Dedifferentiated amniotic fluid mesenchymal stem cell (primary cell): ENCODE measurements at regions not wholly inside any gene's neighbourhood (a gene's known extent, or its start where the extent isn't known, plus 50 kb on each side); places are given as distances from the start of the nearest gene placed in this dataset.
A peak's percentile ranks its signal among the peaks of the same experiment; 100 is the strongest.

Experiments
- DNase-seq: peaks from one replicate; pipeline ENCODE4 v3.0.0-alpha.2; 2016; ENCODE audit errors: extremely low spot score

- no peak for DNase-seq
These were observed 216.1 kb upstream of the RASA1 start for GRCh38 chr5:87051502-87052113.

DNA sequence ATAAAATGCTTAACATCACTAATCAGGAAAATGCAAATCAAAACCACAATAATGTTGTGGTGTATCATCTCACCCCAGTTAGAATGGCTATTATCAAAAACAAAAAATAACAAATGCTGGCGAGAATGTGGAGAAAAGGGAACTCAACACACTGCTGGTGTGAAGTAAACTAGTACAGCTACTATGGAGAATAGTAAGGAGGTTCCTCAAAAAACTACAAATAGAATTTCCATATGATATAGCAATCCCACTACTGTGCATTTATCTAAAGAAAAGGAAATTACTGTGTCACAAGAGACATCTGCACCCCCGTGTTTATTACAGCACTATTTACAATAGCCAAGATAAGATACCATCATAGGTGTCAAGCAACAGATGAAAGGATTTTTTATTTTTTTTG is 214.5 kb upstream of the RASA1 start:
- DNase-seq, result no peak

GRCh38 chr5:87054821-87055220 is 212.9 kb upstream of the RASA1 start:
- no peak for DNase-seq

- no peak for DNase-seq
These were observed 206.6 kb upstream of the RASA1 start for GRCh38 chr5:87061046-87061445.

DNA sequence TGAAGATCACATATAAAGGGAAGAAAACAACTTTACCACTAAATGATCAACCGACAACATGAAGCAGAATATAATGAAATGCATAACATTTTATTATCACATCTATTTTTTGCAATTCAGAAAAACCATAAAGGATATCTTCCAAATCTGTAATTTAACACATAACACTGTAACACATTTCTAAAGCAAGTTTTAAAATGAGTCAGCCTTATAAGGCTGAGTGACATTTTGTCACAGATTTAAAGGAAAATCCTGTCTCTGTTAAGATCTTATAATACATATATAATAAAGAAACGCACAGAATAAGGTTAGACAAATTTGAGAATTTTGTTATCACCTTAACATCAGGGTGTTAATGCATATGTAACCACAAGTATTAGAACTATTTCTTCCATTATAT is 198.4 kb upstream of the RASA1 start:
- no peak for DNase-seq

- DNase-seq, result peak; percentile 65
These were observed 197.6 kb upstream of the RASA1 start for GRCh38 chr5:87069974-87070608.

GRCh38 chr5:87074072-87074471 is 193.6 kb upstream of the RASA1 start:
- no peak for DNase-seq

GRCh38 chr5:87074934-87075541 is 192.6 kb upstream of the RASA1 start:
- no peak for DNase-seq

DNA sequence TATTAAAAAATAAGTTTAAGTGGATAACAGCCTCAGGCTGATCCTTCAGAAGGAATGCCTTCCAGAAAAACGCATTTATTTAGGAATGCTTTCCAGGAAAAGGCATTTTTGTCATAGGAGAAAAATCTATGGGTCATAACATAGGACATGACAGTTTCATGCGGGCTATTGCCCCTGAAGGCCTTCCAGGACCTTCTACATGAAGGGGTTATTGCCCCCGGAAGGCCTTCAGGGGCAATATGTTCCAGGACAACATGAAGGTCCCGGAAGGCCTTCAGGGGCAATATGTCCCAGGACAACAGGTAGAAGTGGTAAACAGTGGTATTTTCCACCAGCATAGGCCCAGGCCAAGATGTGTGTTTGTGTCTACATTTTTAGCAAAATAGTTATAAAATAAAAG is 191.3 kb upstream of the RASA1 start:
- no peak for DNase-seq

DNA sequence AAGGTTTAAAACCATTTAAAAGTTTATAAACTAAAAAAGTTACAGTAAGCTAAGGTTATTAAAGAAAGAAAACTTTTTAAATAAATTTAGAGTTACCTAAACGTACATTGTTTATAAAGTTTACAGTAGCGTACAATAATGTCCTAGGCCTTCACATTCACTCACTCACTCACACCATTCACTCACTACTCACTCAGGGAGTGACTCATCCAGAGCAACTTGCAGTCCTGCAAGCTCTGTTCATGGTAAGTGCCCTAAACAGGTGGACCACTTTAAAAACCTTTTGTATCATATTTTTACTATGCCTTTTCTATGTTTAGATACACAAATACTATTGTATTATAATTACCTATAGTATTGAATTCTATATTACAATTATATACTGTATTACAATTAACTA is 190.8 kb upstream of the RASA1 start:
- DNase-seq, result no peak

- no peak for DNase-seq
These were observed 188.5 kb upstream of the RASA1 start for GRCh38 chr5:87079219-87079618.

GRCh38 chr5:87081016-87081415 is 186.7 kb upstream of the RASA1 start:
- DNase-seq, result no peak

GRCh38 chr5:87081511-87082372 is 185.9 kb upstream of the RASA1 start:
- DNase-seq, result no peak

DNA sequence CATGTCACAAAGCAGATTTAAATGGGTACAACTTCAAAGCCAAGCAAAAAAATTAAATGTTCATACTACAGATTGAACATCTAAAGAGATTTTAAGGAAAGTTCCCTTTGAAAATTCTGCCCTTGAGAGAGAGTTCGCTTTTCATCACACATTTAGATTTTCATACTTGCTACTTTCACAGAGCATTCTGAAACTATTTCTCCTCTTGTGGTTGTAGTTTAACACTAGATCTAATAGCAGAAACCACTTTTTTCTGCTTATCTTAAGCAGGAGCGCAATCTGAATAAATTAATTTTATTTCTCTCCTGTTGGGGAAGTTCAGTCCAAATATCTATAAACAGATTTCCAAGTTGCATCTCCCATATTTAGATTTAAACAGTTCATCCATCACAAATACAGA is 173.3 kb upstream of the RASA1 start:
- DNase-seq, result no peak

DNA sequence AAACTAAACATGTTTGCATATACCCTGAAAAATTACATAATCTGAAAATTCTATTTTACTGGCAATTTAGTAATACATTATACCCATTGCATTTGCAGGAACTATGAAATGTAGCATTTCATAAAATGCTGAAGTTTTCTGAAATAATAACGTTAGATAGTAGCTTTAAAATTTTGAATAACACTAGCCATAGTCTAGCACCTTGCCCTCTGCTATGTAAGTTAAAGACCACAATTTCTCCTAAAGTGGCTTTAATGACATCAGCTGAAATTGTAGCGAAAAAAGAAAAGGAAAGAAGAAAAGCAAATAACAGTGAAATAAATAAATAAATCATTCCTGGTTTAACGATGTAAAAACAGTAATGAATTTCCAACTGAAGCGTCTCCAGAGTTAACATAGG is 172.8 kb upstream of the RASA1 start:
- no peak for DNase-seq

- no peak for DNase-seq
These were observed 171.9 kb upstream of the RASA1 start for GRCh38 chr5:87095787-87096186.

DNA sequence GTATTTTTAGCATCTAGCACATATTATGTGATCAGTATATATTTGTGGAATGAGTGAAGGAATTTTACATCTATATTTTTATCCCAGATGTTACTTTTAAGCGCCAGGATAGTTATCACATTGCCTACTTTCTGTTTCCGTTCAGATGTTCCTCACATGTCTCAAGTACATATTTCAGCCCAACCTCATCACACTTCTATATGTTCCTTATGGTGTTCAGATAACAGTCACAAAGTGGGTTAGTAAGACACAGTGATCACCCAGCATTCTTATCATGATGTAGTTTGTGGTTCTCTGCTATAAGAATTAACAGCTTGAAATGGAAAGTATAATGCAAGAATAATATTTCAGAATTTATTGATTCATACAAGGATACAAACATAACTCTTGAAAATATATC is 170.0 kb upstream of the RASA1 start:
- DNase-seq, result no peak

DNA sequence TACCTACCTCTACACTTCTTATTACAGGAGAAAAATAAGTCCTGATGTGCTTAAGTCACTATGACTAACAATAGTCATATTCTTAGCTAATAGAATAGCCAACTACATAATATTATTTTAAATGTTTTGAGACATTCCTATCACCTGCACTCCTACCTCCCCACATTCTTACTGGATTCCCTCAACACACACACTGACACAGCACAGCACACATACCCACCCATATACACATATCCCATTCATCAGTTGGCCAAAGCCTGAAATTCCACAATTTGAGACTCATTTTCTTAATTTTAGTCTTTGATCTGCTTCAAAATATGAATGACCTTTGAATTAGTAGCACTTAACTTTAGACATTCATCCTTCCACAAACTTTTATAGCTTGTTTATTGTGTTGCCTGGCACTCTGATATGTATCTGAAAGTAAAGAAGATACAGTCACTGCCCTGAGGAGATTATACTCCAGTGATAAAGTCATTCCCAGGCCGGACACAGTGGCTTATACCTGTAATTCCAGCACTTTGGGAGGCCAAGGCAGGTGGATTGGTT is 168.3 kb upstream of the RASA1 start:
- no peak for DNase-seq

DNA sequence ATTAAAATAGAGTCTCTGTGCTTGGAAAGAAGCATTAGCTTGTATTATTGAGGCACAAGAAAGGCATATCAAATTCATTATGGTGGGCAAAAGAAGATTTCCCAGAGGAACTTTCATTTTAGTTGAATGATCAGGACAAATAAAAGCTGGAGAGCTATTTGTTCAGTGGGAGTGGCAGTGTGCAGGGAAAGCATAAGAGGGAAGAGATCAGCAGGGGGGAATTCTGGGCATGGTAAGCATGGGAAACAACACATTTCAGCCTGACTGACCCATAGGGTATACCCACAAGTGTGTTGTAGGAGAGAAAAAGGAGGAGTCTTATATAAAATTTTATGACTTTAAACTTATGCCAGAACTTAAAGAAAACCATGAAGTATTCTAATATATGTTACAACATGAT is 167.7 kb upstream of the RASA1 start:
- no peak for DNase-seq

DNA sequence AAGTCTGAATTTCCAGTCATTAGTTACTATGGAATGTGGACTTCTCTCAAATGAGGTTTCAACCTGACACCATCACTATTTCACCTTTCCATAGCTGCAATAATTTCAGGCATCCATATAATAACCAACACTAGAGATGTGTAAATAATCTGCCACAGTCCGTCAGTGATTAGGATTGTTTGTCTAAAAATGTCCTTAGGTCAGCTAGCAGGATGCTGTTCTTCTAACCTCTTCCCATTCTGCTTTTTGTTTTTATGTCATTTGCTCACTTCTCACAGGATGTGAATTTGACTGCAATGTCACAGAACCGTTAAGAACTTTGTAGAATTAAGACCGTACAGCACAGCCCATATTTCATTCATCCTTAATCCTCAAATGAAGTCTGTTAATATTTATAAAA is 166.4 kb upstream of the RASA1 start:
- no peak for DNase-seq

DNA sequence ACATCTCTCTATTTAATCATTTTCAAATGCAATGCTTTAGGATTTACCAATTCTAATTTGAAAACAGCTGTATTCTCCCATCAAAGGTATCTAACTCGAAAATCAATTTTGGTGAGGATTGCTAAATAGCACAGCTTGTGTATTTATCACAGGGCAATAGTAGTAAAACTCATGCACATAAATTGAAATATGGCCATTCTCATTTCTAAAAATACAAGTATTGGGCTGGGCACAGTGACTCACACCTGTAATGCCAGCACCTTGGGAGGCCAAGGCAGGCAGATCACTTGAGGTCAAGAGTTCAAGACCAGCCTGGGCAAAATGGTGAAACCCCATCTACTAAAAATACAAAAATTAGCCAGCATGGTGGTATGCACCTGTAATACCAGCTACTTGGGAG is 164.8 kb upstream of the RASA1 start:
- DNase-seq, result no peak

- no peak for DNase-seq
These were observed 163.9 kb upstream of the RASA1 start for GRCh38 chr5:87103616-87104287.
